ENCODE measurements at regions not wholly inside any gene's neighbourhood (a gene's known extent, or its start where the extent isn't known, plus 50 kb on each side); places are given as distances from the start of the nearest gene placed in this dataset.

- TF ChIP-seq PREB (CRISPR knock-in tag; IDR thresholded peaks at IDR 0.05; ENCODE audit: borderline replicate concordance) = no peak
- TF ChIP-seq ZBTB43 (CRISPR knock-in tag; IDR thresholded peaks at IDR 0.05) = no peak
Observed at GRCh38 chr7:131235489-131236317, 92.0 kb upstream of the MKLN1 start (continued).

GRCh38 chr7:131236318-131236672 is 91.4 kb upstream of the MKLN1 start:
- POLR2A ChIA-PET = no interaction called here
- Mint-ChIP-seq H3K4me3 (no peak overlapping the region), H3K9me3 (0 out of 2 replicates have a peak, but pooled peaks cover 7% of the 10 kb centered on the region), H3K4me1 (peaks cover 20% of the 10 kb centered on the region), H3K27ac (no peak overlapping the region), H3K36me3 (no peaks in the 10 kb centered on the region), H3K27me3 (ENCODE audit: low read depth) (no peaks in the 10 kb centered on the region)
- DNase-seq (ENCODE audit: low spot score) (no peak), ATAC-seq (no peak)
- CTCF ChIA-PET = interaction anchor here (0.8 kb wide), 1 partner anchor 15 kb away, joined by 3 read pairs; no protein-coding TSS in a partner anchor
- TF ChIP-seq E2F1 (CRISPR knock-in tag; IDR thresholded peaks at IDR 0.05) = no peak
- no peak for TF ChIP-seq FOXK1 (CRISPR knock-in tag; IDR thresholded peaks at IDR 0.05)
- no peak for TF ChIP-seq NR3C1 (CRISPR knock-in tag; conservative IDR thresholded peaks at IDR 0.05; ENCODE audit: low read depth)
- TF ChIP-seq ZNF317 (CRISPR knock-in tag; IDR thresholded peaks at IDR 0.05; ENCODE audit: borderline replicate concordance, low read depth) = no peak

GRCh38 chr7:131238347-131238931 is 89.2 kb upstream of the MKLN1 start:
- Mint-ChIP-seq H3K4me1 (peaks cover 16% of the 10 kb centered on the region), H3K27ac (no peak overlapping the region), H3K27me3 (ENCODE audit: low read depth) (no peaks in the 10 kb centered on the region), H3K4me3 (no peak overlapping the region), H3K36me3 (no peaks in the 10 kb centered on the region), H3K9me3 (0 out of 2 replicates have a peak, but pooled peaks cover 7% of the 10 kb centered on the region)
- POLR2A ChIA-PET = interaction anchor here (0.7 kb wide), 1 partner anchor 15 kb away, joined by 3 read pairs; no protein-coding TSS in a partner anchor
- ATAC-seq (no peak), DNase-seq (ENCODE audit: low spot score) (no peak)
- CTCF ChIA-PET = no interaction called here
- TF ChIP-seq IRF2 (CRISPR knock-in tag; IDR thresholded peaks at IDR 0.05; ENCODE audit: borderline replicate concordance, low read depth) (no peak), AR (CRISPR knock-in tag; IDR thresholded peaks at IDR 0.05) (no peak), ETV6 (CRISPR knock-in tag; IDR thresholded peaks at IDR 0.05) (no peak), GABPB1 (CRISPR knock-in tag; IDR thresholded peaks at IDR 0.05) (peak; percentile 38; the same call in 1 of the 2 replicates), PRDM15 (CRISPR knock-in tag; IDR thresholded peaks at IDR 0.05) (no peak), USF2 (CRISPR knock-in tag; IDR thresholded peaks at IDR 0.05) (no peak), AFF4 (CRISPR knock-in tag; IDR thresholded peaks at IDR 0.05; ENCODE audit: borderline replicate concordance) (no peak), NR1H2 (CRISPR knock-in tag; IDR thresholded peaks at IDR 0.05) (no peak)

All from WTC11 (cell line).